ENCODE measurements at regions not wholly inside any gene's neighbourhood (a gene's known extent, or its start where the extent isn't known, plus 50 kb on each side); places are given as distances from the start of the nearest gene placed in this dataset.

DNA sequence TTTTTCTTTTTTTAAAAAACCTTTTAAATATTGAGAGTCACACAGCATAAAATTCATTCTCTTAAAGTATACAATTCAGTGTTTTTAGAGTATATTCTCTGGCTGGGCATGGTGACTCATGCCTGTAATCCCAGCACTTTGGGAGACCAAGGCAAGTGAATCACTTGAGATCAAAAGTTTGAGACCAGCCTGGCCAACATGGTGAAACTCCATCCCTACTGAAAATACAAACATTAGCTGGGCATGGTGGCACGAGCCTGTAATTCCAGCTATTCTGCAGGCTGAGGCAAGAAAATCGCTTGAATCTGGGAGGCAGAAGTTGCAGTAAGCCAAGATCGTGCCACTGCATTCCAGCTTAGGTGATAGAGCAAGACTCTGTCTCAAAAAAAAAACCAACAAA lies 68.4 kb upstream of the BCAT1 start:
- H3K36me3 Mint-ChIP-seq (ENCODE audit: low read depth, unreplicated experiment) = no peaks in the 10 kb centered on the region
- no peaks in the 10 kb centered on the region for H3K27me3 Mint-ChIP-seq (ENCODE audit: low read depth, unreplicated experiment)
- no peak overlapping the region for H3K4me3 Mint-ChIP-seq (ENCODE audit: unreplicated experiment)
- Histone ChIP-seq H3K27ac (ENCODE audit: low read depth, low read length) (no peak overlapping the region), H3K79me2 (ENCODE audit: insufficient read depth, low read length) (no peaks in the 10 kb centered on the region), H3K27me3 (ENCODE audit: insufficient read depth, low read length) (no peaks in the 10 kb centered on the region), H2AFZ (ENCODE audit: low read depth, low read length) (no peak overlapping the region), H3K9ac (ENCODE audit: low read length) (no peak overlapping the region), H3K4me1 (ENCODE audit: insufficient read depth, low read length) (peaks cover 8% of the 10 kb centered on the region), H3K36me3 (ENCODE audit: insufficient read depth, low read length) (no peaks in the 10 kb centered on the region), H3K9me3 (ENCODE audit: insufficient read depth, low read depth, low read length) (peaks cover 4% of the 10 kb centered on the region), H4K20me1 (ENCODE audit: insufficient read depth, low read length) (no peaks in the 10 kb centered on the region), H3K4me3 (ENCODE audit: insufficient read depth, low read depth, low read length) (no peak overlapping the region), H3K4me2 (ENCODE audit: low read length) (no peak overlapping the region)
- no peak for FAIRE-seq
- no peak for DNase-seq (ENCODE audit: low read depth)
- H3K9me3 Mint-ChIP-seq (ENCODE audit: unreplicated experiment) = peaks cover 6% of the 10 kb centered on the region
- H3K27ac Mint-ChIP-seq (ENCODE audit: unreplicated experiment) = no peak overlapping the region
- TF ChIP-seq EZH2 (IDR thresholded peaks at IDR 0.05; ENCODE audit: insufficient read depth, low read length) = no peak
- TF ChIP-seq, protein P1, sequence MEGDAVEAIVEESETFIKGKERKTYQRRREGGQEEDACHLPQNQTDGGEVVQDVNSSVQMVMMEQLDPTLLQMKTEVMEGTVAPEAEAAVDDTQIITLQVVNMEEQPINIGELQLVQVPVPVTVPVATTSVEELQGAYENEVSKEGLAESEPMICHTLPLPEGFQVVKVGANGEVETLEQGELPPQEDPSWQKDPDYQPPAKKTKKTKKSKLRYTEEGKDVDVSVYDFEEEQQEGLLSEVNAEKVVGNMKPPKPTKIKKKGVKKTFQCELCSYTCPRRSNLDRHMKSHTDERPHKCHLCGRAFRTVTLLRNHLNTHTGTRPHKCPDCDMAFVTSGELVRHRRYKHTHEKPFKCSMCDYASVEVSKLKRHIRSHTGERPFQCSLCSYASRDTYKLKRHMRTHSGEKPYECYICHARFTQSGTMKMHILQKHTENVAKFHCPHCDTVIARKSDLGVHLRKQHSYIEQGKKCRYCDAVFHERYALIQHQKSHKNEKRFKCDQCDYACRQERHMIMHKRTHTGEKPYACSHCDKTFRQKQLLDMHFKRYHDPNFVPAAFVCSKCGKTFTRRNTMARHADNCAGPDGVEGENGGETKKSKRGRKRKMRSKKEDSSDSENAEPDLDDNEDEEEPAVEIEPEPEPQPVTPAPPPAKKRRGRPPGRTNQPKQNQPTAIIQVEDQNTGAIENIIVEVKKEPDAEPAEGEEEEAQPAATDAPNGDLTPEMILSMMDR (IDR thresholded peaks at IDR 0.05; ENCODE audit: insufficient read depth, low read depth, low read length) = no peak
- no peaks in the 10 kb centered on the region for H3K4me1 Mint-ChIP-seq (ENCODE audit: low read depth, unreplicated experiment)

DNA sequence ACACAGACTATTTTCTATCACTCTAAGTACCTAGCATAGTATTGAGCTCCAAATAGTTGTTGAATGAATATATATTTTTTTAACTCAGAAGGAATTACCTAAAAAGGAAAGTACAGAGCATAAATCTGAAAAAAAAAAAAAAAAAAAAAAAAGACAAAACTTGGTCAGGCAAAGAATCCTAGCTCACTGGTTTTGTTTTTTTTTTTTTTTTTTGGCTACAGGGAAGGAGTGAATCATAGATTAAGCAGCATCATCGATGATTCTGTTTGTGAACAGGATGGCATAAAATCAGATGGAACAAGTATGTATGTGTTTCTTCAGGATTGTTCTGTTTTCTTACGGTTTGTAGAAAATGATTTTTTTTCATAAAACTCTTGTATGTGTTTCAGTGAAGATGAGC lies 66.1 kb upstream of the BCAT1 start:
- H3K36me3 ChIP-seq (ENCODE audit: insufficient read depth, low read length) = no peaks in the 10 kb centered on the region
- H3K4me3 ChIP-seq (ENCODE audit: insufficient read depth, low read depth, low read length) = no peak overlapping the region
- Mint-ChIP-seq H3K4me1 (ENCODE audit: low read depth, unreplicated experiment) (no peaks in the 10 kb centered on the region), H3K27ac (ENCODE audit: unreplicated experiment) (no peak overlapping the region), H3K36me3 (ENCODE audit: low read depth, unreplicated experiment) (no peaks in the 10 kb centered on the region), H3K9me3 (ENCODE audit: unreplicated experiment) (peaks cover 6% of the 10 kb centered on the region), H3K27me3 (ENCODE audit: low read depth, unreplicated experiment) (no peaks in the 10 kb centered on the region), H3K4me3 (ENCODE audit: unreplicated experiment) (no peak overlapping the region)
- H3K4me2 ChIP-seq (ENCODE audit: low read length) = no peak overlapping the region
- FAIRE-seq (peak; percentile 9), DNase-seq (ENCODE audit: low read depth) (peak; percentile 41)
- H2AFZ ChIP-seq (ENCODE audit: low read depth, low read length) = no peak overlapping the region
- no peaks in the 10 kb centered on the region for H3K27me3 ChIP-seq (ENCODE audit: insufficient read depth, low read length)
- no peak overlapping the region for H3K27ac ChIP-seq (ENCODE audit: low read depth, low read length)
- H3K9ac ChIP-seq (ENCODE audit: low read length) = no peak overlapping the region
- peaks cover 4% of the 10 kb centered on the region for H3K9me3 ChIP-seq (ENCODE audit: insufficient read depth, low read depth, low read length)
- no peaks in the 10 kb centered on the region for H3K79me2 ChIP-seq (ENCODE audit: insufficient read depth, low read length)
- TF ChIP-seq EZH2 (IDR thresholded peaks at IDR 0.05; ENCODE audit: insufficient read depth, low read length) = no peak
- TF ChIP-seq, protein P1 (IDR thresholded peaks at IDR 0.05; ENCODE audit: insufficient read depth, low read depth, low read length) = no peak
- H4K20me1 ChIP-seq (ENCODE audit: insufficient read depth, low read length) = no peaks in the 10 kb centered on the region
- H3K4me1 ChIP-seq (ENCODE audit: insufficient read depth, low read length) = peaks cover 8% of the 10 kb centered on the region

DNA sequence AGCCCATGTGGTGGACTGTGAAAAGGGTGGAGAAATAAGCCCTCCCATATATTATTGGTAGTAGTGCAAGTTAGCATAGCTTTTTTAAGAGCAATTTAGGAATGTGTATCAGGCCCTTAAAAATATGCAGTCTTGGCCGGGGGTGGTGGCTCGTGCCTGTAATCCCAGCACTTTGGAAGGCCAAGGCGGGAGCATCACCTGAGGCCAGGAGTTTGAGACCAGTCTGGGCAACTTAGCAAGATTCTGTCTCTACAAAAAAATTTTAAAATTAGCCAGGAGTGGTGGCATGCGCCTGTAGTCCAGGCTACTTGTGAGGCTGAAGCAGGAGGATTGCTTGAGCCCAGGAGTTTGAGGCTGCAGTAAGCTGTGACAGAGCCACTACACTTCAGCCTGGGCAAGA lies 64.2 kb upstream of the BCAT1 start:
- H3K27me3 ChIP-seq (ENCODE audit: insufficient read depth, low read length) = no peaks in the 10 kb centered on the region
- Mint-ChIP-seq H3K9me3 (ENCODE audit: unreplicated experiment) (no peaks in the 10 kb centered on the region), H3K4me1 (ENCODE audit: low read depth, unreplicated experiment) (no peaks in the 10 kb centered on the region), H3K27me3 (ENCODE audit: low read depth, unreplicated experiment) (no peaks in the 10 kb centered on the region), H3K36me3 (ENCODE audit: low read depth, unreplicated experiment) (no peaks in the 10 kb centered on the region), H3K4me3 (ENCODE audit: unreplicated experiment) (no peak overlapping the region), H3K27ac (ENCODE audit: unreplicated experiment) (no peak overlapping the region)
- DNase-seq (ENCODE audit: low read depth) (no peak), FAIRE-seq (no peak)
- H3K9me3 ChIP-seq (ENCODE audit: insufficient read depth, low read depth, low read length) = no peaks in the 10 kb centered on the region
- H3K36me3 ChIP-seq (ENCODE audit: insufficient read depth, low read length) = no peaks in the 10 kb centered on the region
- H3K79me2 ChIP-seq (ENCODE audit: insufficient read depth, low read length) = no peaks in the 10 kb centered on the region
- no peaks in the 10 kb centered on the region for H4K20me1 ChIP-seq (ENCODE audit: insufficient read depth, low read length)
- no peak overlapping the region for H3K4me3 ChIP-seq (ENCODE audit: insufficient read depth, low read depth, low read length)
- TF ChIP-seq EZH2 (IDR thresholded peaks at IDR 0.05; ENCODE audit: insufficient read depth, low read length) = no peak
- TF ChIP-seq, protein P1 (IDR thresholded peaks at IDR 0.05; ENCODE audit: insufficient read depth, low read depth, low read length) = no peak
- no peak overlapping the region for H3K4me2 ChIP-seq (ENCODE audit: low read length)
- peaks cover 8% of the 10 kb centered on the region for H3K4me1 ChIP-seq (ENCODE audit: insufficient read depth, low read length)
- no peak overlapping the region for H3K27ac ChIP-seq (ENCODE audit: low read depth, low read length)
- no peak overlapping the region for H3K9ac ChIP-seq (ENCODE audit: low read length)
- H2AFZ ChIP-seq (ENCODE audit: low read depth, low read length) = no peak overlapping the region

All from astrocyte (in vitro differentiated cells and primary cell).